ENCODE measurements at regions not wholly inside any gene's neighbourhood (a gene's known extent, or its start where the extent isn't known, plus 50 kb on each side); places are given as distances from the start of the nearest gene placed in this dataset.

DNA sequence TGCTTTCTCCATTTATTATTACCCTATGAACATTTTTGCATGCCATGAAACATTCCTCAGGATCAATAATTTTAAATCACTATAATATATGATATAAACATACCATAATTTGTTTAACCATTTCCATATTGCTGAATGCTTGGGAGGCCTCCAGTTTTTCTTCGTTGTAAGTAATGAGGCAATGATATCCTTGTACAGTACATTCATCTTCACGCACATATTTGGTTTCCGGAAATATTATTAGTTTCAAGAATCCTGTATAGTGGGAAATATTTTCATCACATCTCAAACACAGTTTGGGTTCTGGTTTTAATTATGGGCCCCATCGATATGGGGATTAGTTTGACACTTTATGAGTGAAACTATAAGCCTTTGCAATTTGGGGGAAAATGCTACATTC lies 135.4 kb downstream of the HS3ST3B1 start:
- Histone ChIP-seq H3K9ac (ENCODE audit: low read length) (peak overlapping the region; percentile 28), H3K4me1 (ENCODE audit: control insufficient read depth, insufficient read depth, low read depth, low read length) (no peaks in the 10 kb centered on the region), H2AK5ac (ENCODE audit: low read length, severe bottlenecking) (no peak overlapping the region), H3K4me3 (ENCODE audit: insufficient read depth in 1 of 2, low read depth in 1 of 2, low read length in 2 of 2) (peak overlapping the region in 1 of 2 experiments; percentile 8), H3K79me1 (replicated peaks; ENCODE audit: low read length, poor library complexity, severe bottlenecking) (no peaks in the 10 kb centered on the region), H4K8ac (ENCODE audit: low read length) (no peak overlapping the region), H2BK15ac (ENCODE audit: low read depth, poor library complexity, severe bottlenecking) (no peak overlapping the region), H2BK12ac (ENCODE audit: low read length in 2 of 2) (no peak overlapping the region), H3K4me2 (ENCODE audit: low read length, poor library complexity, severe bottlenecking) (no peak overlapping the region), H3K18ac (ENCODE audit: low read depth in 1 of 2, low read length in 2 of 2) (no peak overlapping the region), H3K4ac (ENCODE audit: low read depth in 1 of 2, low read length in 2 of 2) (no peak overlapping the region), H3K14ac (ENCODE audit: low read length in 2 of 2) (no peak overlapping the region), H3K23ac (ENCODE audit: low read length in 2 of 2) (no peak overlapping the region), H3K27me3 (ENCODE audit: control insufficient read depth in 1 of 2, insufficient read depth in 1 of 2, low read length in 2 of 2) (no peaks in the 10 kb centered on the region), H3K27ac (ENCODE audit: low read length, poor library complexity, severe bottlenecking) (no peak overlapping the region), H2BK5ac (ENCODE audit: low read depth, low read length, poor library complexity, severe bottlenecking) (no peak overlapping the region), H2AFZ (ENCODE audit: low read depth, low read length) (no peak overlapping the region), H4K91ac (ENCODE audit: low read length) (no peak overlapping the region), H3K36me3 (ENCODE audit: control insufficient read depth in 1 of 2, insufficient read depth in 2 of 2, low read depth in 1 of 2, low read length in 2 of 2) (no peaks in the 10 kb centered on the region), H2BK120ac (ENCODE audit: low read depth, low read length) (no peak overlapping the region), H3K9me3 (ENCODE audit: control insufficient read depth, low read length) (no peaks in the 10 kb centered on the region)
- 93% methylated on average over 2 of the region's 4 CpGs for WGBS
- no peak for DNase-seq

- no peak overlapping the region for H3K27ac ChIP-seq (ENCODE audit: low read length, poor library complexity, severe bottlenecking)
- no peak overlapping the region for H3K4me3 ChIP-seq (ENCODE audit: insufficient read depth in 1 of 2, low read depth in 1 of 2, low read length in 2 of 2)
- no peaks in the 10 kb centered on the region for H3K4me1 ChIP-seq (ENCODE audit: control insufficient read depth, insufficient read depth, low read depth, low read length)
- H3K23ac ChIP-seq (ENCODE audit: low read length in 2 of 2), result no peak overlapping the region
- no peak overlapping the region for H2BK15ac ChIP-seq (ENCODE audit: low read depth, poor library complexity, severe bottlenecking)
- no peak overlapping the region for H3K9ac ChIP-seq (ENCODE audit: low read length)
- no peaks in the 10 kb centered on the region for H3K36me3 ChIP-seq (ENCODE audit: control insufficient read depth in 1 of 2, insufficient read depth in 2 of 2, low read depth in 1 of 2, low read length in 2 of 2)
- H3K18ac ChIP-seq (ENCODE audit: low read depth in 1 of 2, low read length in 2 of 2), result no peak overlapping the region
- no peaks in the 10 kb centered on the region for H3K79me1 ChIP-seq (replicated peaks; ENCODE audit: low read length, poor library complexity, severe bottlenecking)
- no peak overlapping the region for H4K91ac ChIP-seq (ENCODE audit: low read length)
- no peak overlapping the region for H3K4ac ChIP-seq (ENCODE audit: low read depth in 1 of 2, low read length in 2 of 2)
- H2BK5ac ChIP-seq (ENCODE audit: low read depth, low read length, poor library complexity, severe bottlenecking), result no peak overlapping the region
- H3K9me3 ChIP-seq (ENCODE audit: control insufficient read depth, low read length), result no peaks in the 10 kb centered on the region
- no peak overlapping the region for H4K8ac ChIP-seq (ENCODE audit: low read length)
- no peaks in the 10 kb centered on the region for H3K27me3 ChIP-seq (ENCODE audit: control insufficient read depth in 1 of 2, insufficient read depth in 1 of 2, low read length in 2 of 2)
- H2BK120ac ChIP-seq (ENCODE audit: low read depth, low read length), result no peak overlapping the region
- no peak overlapping the region for H2AFZ ChIP-seq (ENCODE audit: low read depth, low read length)
- H3K14ac ChIP-seq (ENCODE audit: low read length in 2 of 2), result no peak overlapping the region
- no peak overlapping the region for H2AK5ac ChIP-seq (ENCODE audit: low read length, severe bottlenecking)
- no peak for DNase-seq
- H3K4me2 ChIP-seq (ENCODE audit: low read length, poor library complexity, severe bottlenecking), result no peak overlapping the region
- H2BK12ac ChIP-seq (ENCODE audit: low read length in 2 of 2), result no peak overlapping the region
Observed at GRCh38 chr17:14434506-14434905, 133.6 kb downstream of the HS3ST3B1 start.

DNA sequence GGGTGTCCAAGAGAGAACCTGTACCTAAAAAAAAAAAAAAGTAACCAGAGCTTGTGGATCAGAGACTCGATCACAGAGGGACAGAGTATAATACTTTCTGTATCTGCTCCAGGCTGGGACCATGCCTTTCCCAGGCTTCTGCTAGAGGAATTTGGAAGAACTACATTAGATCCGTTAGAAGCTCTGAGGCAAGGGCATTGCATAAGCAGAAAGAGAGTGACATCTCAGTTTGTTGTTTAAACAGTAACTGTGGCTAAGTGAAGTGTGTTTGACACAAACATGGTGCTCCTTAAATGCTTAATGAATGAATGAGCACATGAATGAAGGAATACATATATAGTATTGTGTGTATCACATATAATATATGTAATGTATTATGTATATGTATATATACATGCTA lies 131.2 kb downstream of the HS3ST3B1 start:
- H3K27me3 ChIP-seq (ENCODE audit: control insufficient read depth in 1 of 2, insufficient read depth in 1 of 2, low read length in 2 of 2), result no peaks in the 10 kb centered on the region
- WGBS, result 77% methylated on average over 2 of the region's 2 CpGs
- no peak overlapping the region for H3K18ac ChIP-seq (ENCODE audit: low read depth in 1 of 2, low read length in 2 of 2)
- H3K4me1 ChIP-seq (ENCODE audit: control insufficient read depth, insufficient read depth, low read depth, low read length), result no peaks in the 10 kb centered on the region
- H3K23ac ChIP-seq (ENCODE audit: low read length in 2 of 2), result no peak overlapping the region
- H3K27ac ChIP-seq (ENCODE audit: low read length, poor library complexity, severe bottlenecking), result no peak overlapping the region
- no peak overlapping the region for H2AFZ ChIP-seq (ENCODE audit: low read depth, low read length)
- no peak overlapping the region for H2BK15ac ChIP-seq (ENCODE audit: low read depth, poor library complexity, severe bottlenecking)
- H3K4me3 ChIP-seq (ENCODE audit: insufficient read depth in 1 of 2, low read depth in 1 of 2, low read length in 2 of 2), result no peak overlapping the region
- no peak overlapping the region for H2BK5ac ChIP-seq (ENCODE audit: low read depth, low read length, poor library complexity, severe bottlenecking)
- no peaks in the 10 kb centered on the region for H3K36me3 ChIP-seq (ENCODE audit: control insufficient read depth in 1 of 2, insufficient read depth in 2 of 2, low read depth in 1 of 2, low read length in 2 of 2)
- no peak overlapping the region for H2BK12ac ChIP-seq (ENCODE audit: low read length in 2 of 2)
- peak; percentile 34 for DNase-seq
- H3K9me3 ChIP-seq (ENCODE audit: control insufficient read depth, low read length), result no peaks in the 10 kb centered on the region
- no peak overlapping the region for H2BK120ac ChIP-seq (ENCODE audit: low read depth, low read length)
- H3K4me2 ChIP-seq (ENCODE audit: low read length, poor library complexity, severe bottlenecking), result no peak overlapping the region
- no peak overlapping the region for H2AK5ac ChIP-seq (ENCODE audit: low read length, severe bottlenecking)
- H3K4ac ChIP-seq (ENCODE audit: low read depth in 1 of 2, low read length in 2 of 2), result no peak overlapping the region
- no peak overlapping the region for H4K91ac ChIP-seq (ENCODE audit: low read length)
- H4K8ac ChIP-seq (ENCODE audit: low read length), result no peak overlapping the region
- no peak overlapping the region for H3K9ac ChIP-seq (ENCODE audit: low read length)
- H3K14ac ChIP-seq (ENCODE audit: low read length in 2 of 2), result no peak overlapping the region
- no peaks in the 10 kb centered on the region for H3K79me1 ChIP-seq (replicated peaks; ENCODE audit: low read length, poor library complexity, severe bottlenecking)

DNA sequence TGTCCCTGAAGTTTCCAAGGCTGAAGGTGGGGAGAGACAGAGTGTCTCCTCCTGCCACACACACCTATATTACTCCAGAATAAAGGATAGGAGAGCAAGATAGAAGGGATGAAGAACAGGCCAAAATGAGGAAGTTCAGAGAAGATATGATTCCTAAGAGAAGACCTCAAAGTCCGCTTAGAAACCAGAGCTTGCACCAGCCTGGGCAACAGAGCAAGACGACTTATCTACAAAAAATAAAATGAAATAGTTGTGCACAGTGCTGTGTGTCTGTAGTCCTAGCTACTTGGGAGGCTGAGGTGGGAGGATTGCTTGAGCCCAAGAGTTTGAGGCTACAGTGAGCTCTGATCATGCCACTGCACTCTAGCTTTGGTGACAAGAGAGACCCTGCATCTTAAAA lies 128.2 kb downstream of the HS3ST3B1 start:
- Histone ChIP-seq H3K23ac (ENCODE audit: low read length in 2 of 2) (no peak overlapping the region), H3K9me3 (ENCODE audit: control insufficient read depth, low read length) (no peaks in the 10 kb centered on the region), H2AK5ac (ENCODE audit: low read length, severe bottlenecking) (no peak overlapping the region), H3K4me3 (ENCODE audit: insufficient read depth in 1 of 2, low read depth in 1 of 2, low read length in 2 of 2) (no peak overlapping the region), H2BK12ac (ENCODE audit: low read length in 2 of 2) (no peak overlapping the region), H3K27me3 (ENCODE audit: control insufficient read depth in 1 of 2, insufficient read depth in 1 of 2, low read length in 2 of 2) (no peaks in the 10 kb centered on the region), H2AFZ (ENCODE audit: low read depth, low read length) (no peak overlapping the region), H3K36me3 (ENCODE audit: control insufficient read depth in 1 of 2, insufficient read depth in 2 of 2, low read depth in 1 of 2, low read length in 2 of 2) (no peaks in the 10 kb centered on the region), H4K91ac (ENCODE audit: low read length) (no peak overlapping the region), H3K9ac (ENCODE audit: low read length) (no peak overlapping the region), H2BK15ac (ENCODE audit: low read depth, poor library complexity, severe bottlenecking) (no peak overlapping the region), H3K4ac (ENCODE audit: low read depth in 1 of 2, low read length in 2 of 2) (no peak overlapping the region), H2BK5ac (ENCODE audit: low read depth, low read length, poor library complexity, severe bottlenecking) (no peak overlapping the region), H3K4me2 (ENCODE audit: low read length, poor library complexity, severe bottlenecking) (no peak overlapping the region), H3K27ac (ENCODE audit: low read length, poor library complexity, severe bottlenecking) (no peak overlapping the region), H2BK120ac (ENCODE audit: low read depth, low read length) (no peak overlapping the region), H3K18ac (ENCODE audit: low read depth in 1 of 2, low read length in 2 of 2) (no peak overlapping the region), H3K14ac (ENCODE audit: low read length in 2 of 2) (no peak overlapping the region), H3K4me1 (ENCODE audit: control insufficient read depth, insufficient read depth, low read depth, low read length) (no peaks in the 10 kb centered on the region), H3K79me1 (replicated peaks; ENCODE audit: low read length, poor library complexity, severe bottlenecking) (no peaks in the 10 kb centered on the region), H4K8ac (ENCODE audit: low read length) (no peak overlapping the region)
- DNase-seq, result no peak
- 92% methylated on average over 2 of the region's 2 CpGs for WGBS
